ENCODE measurements at regions not wholly inside any gene's neighbourhood (a gene's known extent, or its start where the extent isn't known, plus 50 kb on each side); places are given as distances from the start of the nearest gene placed in this dataset.

DNA sequence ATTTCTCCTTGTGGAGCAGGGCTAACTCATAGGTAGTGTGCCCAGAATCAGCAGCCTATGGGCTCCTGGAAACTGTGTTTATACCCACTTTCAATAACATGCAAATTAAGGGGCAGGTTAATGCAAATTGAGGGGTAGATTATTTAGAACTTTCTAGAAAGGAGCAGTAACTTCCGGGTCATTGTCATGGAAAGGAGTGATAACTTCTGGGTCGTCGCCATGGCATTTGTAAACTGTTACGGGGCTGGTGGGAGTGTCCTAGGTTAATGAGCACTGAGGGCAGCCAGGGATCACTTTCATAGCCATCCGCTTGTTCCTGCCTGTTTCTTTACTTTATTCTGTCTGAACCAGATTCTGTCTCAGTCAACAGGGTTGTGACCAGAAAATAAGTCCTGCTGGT is 143.3 kb upstream of the RFLNA start:
- POLR2A ChIA-PET (ENCODE audit: partially characterized antibody), result no interaction called here

More for the DNA sequence above, 143.3 kb upstream of the RFLNA start:
- no peak for FAIRE-seq
- H3K4me2 ChIP-seq (ENCODE audit: insufficient read depth in 1 of 2, low read depth in 2 of 2, low read length in 2 of 2), result no peak overlapping the region
- no peak overlapping the region for H3K4ac ChIP-seq (replicated peaks; ENCODE audit: insufficient read length, low read depth, low read length)
- H3K27ac ChIP-seq (ENCODE audit: low read depth, low read length), result no peak overlapping the region
- no peak overlapping the region for H3K56ac ChIP-seq (replicated peaks; ENCODE audit: insufficient read length, low read depth, low read length)
- H3K18ac ChIP-seq (ENCODE audit: extremely low read depth, low read length), result no peak overlapping the region
- peaks cover 0 to 11% (median 5%) of the 10 kb centered on the region in 4 experiments; a peak in 4 of 7 replicates for H3K4me1 ChIP-seq (replicated peaks in 1 of 4; ENCODE audit: control insufficient read depth in 3 of 4, insufficient read depth in 4 of 4, low read length in 3 of 4)
- H3K36me3 ChIP-seq (ENCODE audit: control insufficient read depth in 2 of 4, insufficient read depth in 4 of 4, low read length in 3 of 4), result no peaks in the 10 kb centered on the region; a peak in 1 of 8 replicates
- H2BK120ac ChIP-seq (replicated peaks; ENCODE audit: low read depth, low read length), result no peak overlapping the region
- CTCF ChIA-PET (ENCODE audit: partially characterized antibody), result no interaction called here
- WGBS, 2 experiments (ENCODE audit: extremely low coverage in 1 of 2, insufficient coverage in 1 of 2, insufficient read length in 1 of 2, insufficient replicate concordance in 2 of 2, low coverage in 1 of 2, low lambda C conversion rate in 2 of 2, missing lambda C conversion rate in 1 of 2), result 76% methylated on average over 5 of the region's 5 CpGs; no CpG with 5 or more reads in 1 of the 2 experiments
- H3K9me3 ChIP-seq (ENCODE audit: insufficient read depth in 2 of 2, low read depth in 1 of 2, low read length in 1 of 2), result peaks cover 4% of the 10 kb centered on the region in 2 experiments; a peak in 2 of 4 replicates
- no peak overlapping the region for H2BK12ac ChIP-seq (ENCODE audit: low read depth, low read length)
- H2AK5ac ChIP-seq (ENCODE audit: low read depth, low read length), result no peak overlapping the region
- no peak overlapping the region for H4K8ac ChIP-seq (ENCODE audit: extremely low read depth, insufficient read depth, low read length)
- DNase-seq (ENCODE audit: low read depth in 1 of 2, low spot score in 2 of 2), result no peak
- no peak overlapping the region for H2AFZ ChIP-seq (ENCODE audit: low read length)
- no peaks in the 10 kb centered on the region for H4K20me1 ChIP-seq (replicated peaks in 1 of 2; ENCODE audit: control insufficient read depth in 1 of 2, insufficient read depth in 2 of 2, low read length in 2 of 2)
- TF ChIP-seq MAFK (IDR thresholded peaks at IDR 0.05; ENCODE audit: low read depth, low read length) (no peak), TCF12 (IDR thresholded peaks at IDR 0.05; ENCODE audit: low read depth, low read length) (no peak), CEBPB (IDR thresholded peaks at IDR 0.05; ENCODE audit: low read depth, low read length) (no peak), SIX5 (IDR thresholded peaks at IDR 0.05; ENCODE audit: low read depth, low read length) (no peak), SP2 (IDR thresholded peaks at IDR 0.05; ENCODE audit: low read length) (no peak), CTBP2 (IDR thresholded peaks at IDR 0.05; ENCODE audit: borderline replicate concordance, insufficient read depth, insufficient read length, low read length) (no peak)
- TF ChIP-seq, protein P1, sequence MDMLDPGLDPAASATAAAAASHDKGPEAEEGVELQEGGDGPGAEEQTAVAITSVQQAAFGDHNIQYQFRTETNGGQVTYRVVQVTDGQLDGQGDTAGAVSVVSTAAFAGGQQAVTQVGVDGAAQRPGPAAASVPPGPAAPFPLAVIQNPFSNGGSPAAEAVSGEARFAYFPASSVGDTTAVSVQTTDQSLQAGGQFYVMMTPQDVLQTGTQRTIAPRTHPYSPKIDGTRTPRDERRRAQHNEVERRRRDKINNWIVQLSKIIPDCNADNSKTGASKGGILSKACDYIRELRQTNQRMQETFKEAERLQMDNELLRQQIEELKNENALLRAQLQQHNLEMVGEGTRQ (IDR thresholded peaks at IDR 0.05; ENCODE audit: low read length), result no peak
- no peaks in the 10 kb centered on the region for H3K79me1 ChIP-seq (ENCODE audit: low read depth, low read length)
- peak overlapping the region; percentile 8; the same call in 1 of the 2 replicates for H2BK15ac ChIP-seq (ENCODE audit: low read length)
- H2BK20ac ChIP-seq (ENCODE audit: low read length), result 0 out of 2 replicates have a peak overlapping the region, but pooled peaks have one; percentile 24
- no peak overlapping the region for H4K5ac ChIP-seq (ENCODE audit: insufficient read length, low read depth, low read length)
- no peak overlapping the region for H2BK5ac ChIP-seq (ENCODE audit: low read depth, low read length)
- no peaks in the 10 kb centered on the region; the same call in 1 of the 2 replicates for H3K23me2 ChIP-seq (ENCODE audit: low read depth, low read length)
- no peaks in the 10 kb centered on the region for H3K79me2 ChIP-seq (ENCODE audit: control insufficient read depth in 1 of 2, insufficient read depth in 2 of 2, low read length in 2 of 2)
- H3K23ac ChIP-seq (ENCODE audit: insufficient read length), result no peak overlapping the region
- H3K4me3 ChIP-seq (ENCODE audit: extremely low read depth in 1 of 4, insufficient read depth in 2 of 4, low read depth in 3 of 4, low read length in 4 of 4), result no peak overlapping the region
- H3K14ac ChIP-seq (ENCODE audit: insufficient read length), result no peak overlapping the region
- H4K91ac ChIP-seq (replicated peaks; ENCODE audit: insufficient read length, low read length), result no peak overlapping the region
- H3K27me3 ChIP-seq (replicated peaks in 1 of 4; ENCODE audit: control insufficient read depth in 3 of 4, extremely low read depth in 1 of 4, insufficient read depth in 3 of 4, low read length in 3 of 4), result peaks cover 0 to 2% (median 0%) of the 10 kb centered on the region in 4 experiments; a peak in 2 of 7 replicates
- H3K9ac ChIP-seq (replicated peaks in 1 of 4; ENCODE audit: extremely low read depth in 1 of 4, low read depth in 3 of 4, low read length in 3 of 4), result no peak overlapping the region
